ENCODE measurements at regions not wholly inside any gene's neighbourhood (a gene's known extent, or its start where the extent isn't known, plus 50 kb on each side); places are given as distances from the start of the nearest gene placed in this dataset.

GRCh38 chr1:51025374-51025773 is 55.3 kb downstream of the CDKN2C start:
- Histone ChIP-seq H3K9me2 (replicated peaks; ENCODE audit: insufficient read depth, low read length) (no peaks in the 10 kb centered on the region), H3K27me3 (replicated peaks; ENCODE audit: insufficient read depth, low read length) (no peaks in the 10 kb centered on the region), H2AFZ (ENCODE audit: low read length) (no peak overlapping the region), H3K4me1 (ENCODE audit: low read length) (no peaks in the 10 kb centered on the region), H3K36me3 (replicated peaks; ENCODE audit: insufficient read depth, low read length) (no peaks in the 10 kb centered on the region), H3F3A (ENCODE audit: insufficient read depth, low read length) (no peaks in the 10 kb centered on the region), H3K79me2 (ENCODE audit: low read length) (no peaks in the 10 kb centered on the region), H3K27ac (ENCODE audit: low read length) (no peak overlapping the region), H3K9ac (ENCODE audit: low read length) (no peak overlapping the region), H3K9me3 (replicated peaks; ENCODE audit: insufficient read depth, low read length) (no peaks in the 10 kb centered on the region; the same call in 1 of the 2 replicates), H3K4me2 (ENCODE audit: low read depth, low read length) (no peak overlapping the region), H3K4me3 (ENCODE audit: low read length) (no peak overlapping the region), H4K20me1 (ENCODE audit: insufficient read depth, low read length) (no peaks in the 10 kb centered on the region)
- DNase-seq = no peak
- no peak for TF ChIP-seq EZH2phosphoT487 (IDR thresholded peaks at IDR 0.05; ENCODE audit: low read length)
- TF ChIP-seq CTCF (IDR thresholded peaks at IDR 0.05; ENCODE audit: low read length) = no peak

DNA sequence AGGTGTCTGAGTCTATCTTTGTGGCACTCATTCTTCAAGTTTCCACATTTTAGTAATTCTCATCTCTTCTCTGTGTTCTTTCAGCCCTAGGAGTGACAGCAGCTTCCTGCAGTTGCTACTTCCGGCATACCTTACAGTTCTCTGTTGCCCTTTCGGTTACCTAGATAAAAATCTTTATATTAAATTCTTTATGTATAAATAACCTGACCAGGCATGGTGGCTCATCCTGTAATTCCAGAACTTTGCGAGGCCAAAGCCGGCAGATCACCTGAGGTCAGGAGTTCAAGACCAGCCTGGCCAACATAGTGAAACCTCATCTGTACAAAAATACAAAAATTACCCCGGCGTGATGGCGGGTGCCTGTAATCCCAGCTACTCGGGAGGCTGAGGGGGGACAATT is 62.9 kb downstream of the CDKN2C start:
- H2AFZ ChIP-seq (ENCODE audit: low read length) = no peak overlapping the region

GRCh38 chr1:51044199-51044598 is 57.8 kb upstream of the C1orf185 start:
- Histone ChIP-seq H3K36me3 (replicated peaks; ENCODE audit: insufficient read depth, low read length) (no peaks in the 10 kb centered on the region), H2AFZ (ENCODE audit: low read length) (no peak overlapping the region), H3K9me2 (replicated peaks; ENCODE audit: insufficient read depth, low read length) (no peaks in the 10 kb centered on the region), H3K27me3 (replicated peaks; ENCODE audit: insufficient read depth, low read length) (no peaks in the 10 kb centered on the region), H4K20me1 (ENCODE audit: insufficient read depth, low read length) (no peaks in the 10 kb centered on the region), H3K9ac (ENCODE audit: low read length) (no peak overlapping the region), H3K4me2 (ENCODE audit: low read depth, low read length) (no peak overlapping the region), H3K4me1 (ENCODE audit: low read length) (no peaks in the 10 kb centered on the region), H3K79me2 (ENCODE audit: low read length) (no peaks in the 10 kb centered on the region), H3K9me3 (replicated peaks; ENCODE audit: insufficient read depth, low read length) (no peaks in the 10 kb centered on the region), H3F3A (ENCODE audit: insufficient read depth, low read length) (no peaks in the 10 kb centered on the region), H3K4me3 (ENCODE audit: low read length) (no peak overlapping the region), H3K27ac (ENCODE audit: low read length) (no peak overlapping the region)
- no peak for DNase-seq
- TF ChIP-seq CTCF (IDR thresholded peaks at IDR 0.05; ENCODE audit: low read length) = no peak
- no peak for TF ChIP-seq EZH2 (optimal IDR thresholded peaks at IDR 0.05; ENCODE audit: low read depth, low read length)
- no peak for TF ChIP-seq EZH2phosphoT487 (IDR thresholded peaks at IDR 0.05; ENCODE audit: low read length)

More for the DNA sequence above, 62.9 kb downstream of the CDKN2C start:
- Histone ChIP-seq H4K20me1 (ENCODE audit: insufficient read depth, low read length) (no peaks in the 10 kb centered on the region), H3K9me2 (replicated peaks; ENCODE audit: insufficient read depth, low read length) (no peaks in the 10 kb centered on the region), H3F3A (ENCODE audit: insufficient read depth, low read length) (no peaks in the 10 kb centered on the region), H3K9me3 (replicated peaks; ENCODE audit: insufficient read depth, low read length) (no peaks in the 10 kb centered on the region), H3K36me3 (replicated peaks; ENCODE audit: insufficient read depth, low read length) (no peaks in the 10 kb centered on the region), H3K4me1 (ENCODE audit: low read length) (no peaks in the 10 kb centered on the region), H3K27me3 (replicated peaks; ENCODE audit: insufficient read depth, low read length) (no peaks in the 10 kb centered on the region), H3K4me2 (ENCODE audit: low read depth, low read length) (no peak overlapping the region), H3K4me3 (ENCODE audit: low read length) (no peak overlapping the region), H3K9ac (ENCODE audit: low read length) (no peak overlapping the region), H3K27ac (ENCODE audit: low read length) (no peak overlapping the region), H3K79me2 (ENCODE audit: low read length) (no peaks in the 10 kb centered on the region)
- DNase-seq = no peak
- no peak for TF ChIP-seq EZH2 (optimal IDR thresholded peaks at IDR 0.05; ENCODE audit: low read depth, low read length)
- no peak for TF ChIP-seq CTCF (IDR thresholded peaks at IDR 0.05; ENCODE audit: low read length)
- TF ChIP-seq EZH2phosphoT487 (IDR thresholded peaks at IDR 0.05; ENCODE audit: low read length) = no peak

All from MM.1S (cell line).